T-helper 2 cell treated with Interferon-gamma antibody and Interleukin-4, amounts not matched to agents 100 ng/mL and 5 ng/mL, for 36 hours (primary cell): ENCODE measurements at regions not wholly inside any gene's neighbourhood (a gene's known extent, or its start where the extent isn't known, plus 50 kb on each side); places are given as distances from the start of the nearest gene placed in this dataset.
"Not testable (repeated sequence)": the region's sequence is repeated elsewhere in the genome, so short reads cannot be mapped to it uniquely, and the experiment has no call there.

ENCODE experiments used
- intact Hi-C: fragments of 100-400 bp; cut with micrococcal nuclease; formaldehyde crosslinking; loops from one replicate; pipeline ENCODE4 v1.15.1; 2023

- intact Hi-C loops, result not testable (repeated sequence)
Observed at GRCh38 chr4:129853685-129854467, 757.9 kb downstream of the C4orf33 start.

GRCh38 chr4:129862461-129862860 lies 766.5 kb downstream of the C4orf33 start:
- intact Hi-C loops, result no loop called here

- intact Hi-C loops, result no loop called here
Observed at GRCh38 chr4:129863206-129863605, 767.3 kb downstream of the C4orf33 start.

GRCh38 chr4:129883996-129884395 lies 788.0 kb downstream of the C4orf33 start:
- intact Hi-C loops, result no loop called here

GRCh38 chr4:129897111-129897510 lies 801.2 kb downstream of the C4orf33 start:
- intact Hi-C loops, result no loop called here

- intact Hi-C loops, result no loop called here
Observed at GRCh38 chr4:129899849-129900248, 803.9 kb downstream of the C4orf33 start.

- intact Hi-C loops, result no loop called here
Observed at GRCh38 chr4:129900430-129900953, 804.5 kb downstream of the C4orf33 start.

GRCh38 chr4:129901205-129901604 lies 805.3 kb downstream of the C4orf33 start:
- intact Hi-C loops, result no loop called here

- intact Hi-C loops, result no loop called here
Observed at GRCh38 chr4:129903861-129904260, 807.9 kb downstream of the C4orf33 start.

- intact Hi-C loops, result no loop called here
Observed at GRCh38 chr4:129905256-129905655, 809.3 kb downstream of the C4orf33 start.

GRCh38 chr4:129908117-129908516 lies 812.2 kb downstream of the C4orf33 start:
- intact Hi-C loops, result no loop called here

GRCh38 chr4:129916991-129917390 lies 821.0 kb downstream of the C4orf33 start:
- intact Hi-C loops, result no loop called here

- intact Hi-C loops, result no loop called here
Observed at GRCh38 chr4:129917651-129918050, 821.7 kb downstream of the C4orf33 start.

- intact Hi-C loops, result no loop called here
Observed at GRCh38 chr4:129926936-129927335, 831.0 kb downstream of the C4orf33 start.

GRCh38 chr4:129929052-129929451 lies 833.1 kb downstream of the C4orf33 start:
- intact Hi-C loops, result no loop called here

GRCh38 chr4:129929984-129930383 lies 834.0 kb downstream of the C4orf33 start:
- intact Hi-C loops, result no loop called here

GRCh38 chr4:129950217-129950616 lies 854.3 kb downstream of the C4orf33 start:
- intact Hi-C loops, result no loop called here

- intact Hi-C loops, result no loop called here
Observed at GRCh38 chr4:129966175-129966574, 870.2 kb downstream of the C4orf33 start.

- intact Hi-C loops, result no loop called here
Observed at GRCh38 chr4:129968366-129968765, 872.4 kb downstream of the C4orf33 start.

- intact Hi-C loops, result no loop called here
Observed at GRCh38 chr4:129968778-129969177, 872.8 kb downstream of the C4orf33 start.

GRCh38 chr4:129970801-129971200 lies 874.8 kb downstream of the C4orf33 start:
- intact Hi-C loops, result no loop called here

GRCh38 chr4:129971419-129971818 lies 875.5 kb downstream of the C4orf33 start:
- intact Hi-C loops, result no loop called here

GRCh38 chr4:129972257-129972656 lies 876.3 kb downstream of the C4orf33 start:
- intact Hi-C loops, result no loop called here
